HG02884 (cell line): ENCODE measurements at regions not wholly inside any gene's neighbourhood (a gene's known extent, or its start where the extent isn't known, plus 50 kb on each side); places are given as distances from the start of the nearest gene placed in this dataset.
"Not testable (repeated sequence)": the region's sequence is repeated elsewhere in the genome, so short reads cannot be mapped to it uniquely, and the experiment has no call there.

Experiments used
- ATAC-seq: cut with Tn5 transposase; IDR thresholded peaks from one replicate; pipeline ENCODE4 v1.9.1; 2021; ENCODE audit warnings: mild to moderate bottlenecking, moderate library complexity; ENCODE audit not compliant: unreplicated experiment

DNA sequence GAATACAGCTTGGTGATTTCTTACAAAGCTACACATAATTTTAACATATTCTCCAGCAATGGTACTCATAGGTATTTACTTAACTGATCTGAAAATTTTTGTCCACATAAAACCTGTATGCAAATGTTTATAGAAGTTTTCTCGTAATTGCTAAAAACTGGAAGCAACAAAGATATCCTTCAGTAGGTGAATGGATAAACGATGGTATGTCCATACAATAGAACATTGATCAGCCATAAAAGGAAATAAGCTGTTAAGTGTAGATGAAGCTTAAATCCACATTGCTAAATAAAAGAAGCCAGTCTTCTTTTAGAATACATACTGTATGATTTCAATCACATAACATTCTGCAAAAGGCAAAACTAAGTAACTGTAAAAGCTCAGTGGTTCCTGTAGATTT is 224.8 kb upstream of the DPYD start:
- no peak for ATAC-seq

DNA sequence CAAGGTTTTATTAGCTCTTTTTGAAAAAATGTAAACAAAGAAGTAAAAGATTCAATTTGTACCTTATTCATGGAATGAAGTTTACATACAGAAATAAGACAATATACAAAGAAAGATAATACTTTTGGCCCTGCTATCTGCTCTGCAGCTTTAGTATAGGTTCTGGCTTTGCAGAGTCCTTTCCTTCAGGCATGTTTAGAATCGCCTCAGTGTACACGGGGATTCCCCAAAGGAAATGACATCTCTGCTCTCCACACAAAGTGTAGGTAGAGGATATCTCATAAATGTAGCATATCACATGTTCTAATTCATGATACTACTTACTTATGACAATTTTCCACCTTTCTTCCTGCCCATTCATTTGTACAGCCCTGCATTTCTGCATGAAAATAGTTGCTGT is 222.6 kb upstream of the DPYD start:
- no peak for ATAC-seq

DNA sequence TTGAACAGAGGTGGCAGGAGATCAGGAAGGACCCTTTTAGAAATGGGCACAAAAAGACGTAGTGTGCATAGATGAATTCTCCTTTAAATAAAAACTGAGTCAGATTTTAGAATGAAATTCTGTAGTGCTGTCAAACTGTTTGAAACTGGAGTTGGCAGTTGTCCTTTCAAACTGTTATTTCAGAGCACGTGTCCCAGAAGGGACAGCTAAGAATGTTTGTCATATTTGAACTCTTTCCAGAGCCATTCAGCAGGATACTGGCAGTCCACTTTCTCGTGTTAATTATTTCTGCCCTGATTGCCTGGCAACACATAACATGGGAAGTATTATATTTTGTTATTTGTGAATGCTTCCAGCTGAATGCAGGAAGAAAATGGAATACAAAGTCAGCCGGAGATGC is 212.3 kb upstream of the DPYD start:
- ATAC-seq: no peak

DNA sequence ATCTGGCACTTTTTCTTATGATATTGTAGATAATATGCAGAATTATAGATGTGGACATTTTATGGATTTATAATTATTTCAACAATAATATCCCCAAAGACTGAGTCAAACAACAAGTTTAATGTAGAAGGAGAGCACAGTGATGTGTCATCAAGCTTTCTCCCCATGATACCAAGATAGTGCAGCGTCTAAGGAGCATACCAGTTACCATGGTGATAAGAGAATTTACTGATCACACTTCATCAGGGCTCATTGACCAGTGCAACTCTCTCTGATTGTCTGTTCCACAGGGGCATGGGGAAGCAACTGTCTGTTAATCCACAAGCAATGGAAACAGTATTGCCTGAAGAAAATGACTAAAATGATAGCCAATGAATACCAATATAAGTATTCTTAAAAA is 209.6 kb upstream of the DPYD start:
- ATAC-seq: no peak

- no peak for ATAC-seq
These were observed 208.7 kb upstream of the DPYD start for GRCh38 chr1:98129491-98129890.

DNA sequence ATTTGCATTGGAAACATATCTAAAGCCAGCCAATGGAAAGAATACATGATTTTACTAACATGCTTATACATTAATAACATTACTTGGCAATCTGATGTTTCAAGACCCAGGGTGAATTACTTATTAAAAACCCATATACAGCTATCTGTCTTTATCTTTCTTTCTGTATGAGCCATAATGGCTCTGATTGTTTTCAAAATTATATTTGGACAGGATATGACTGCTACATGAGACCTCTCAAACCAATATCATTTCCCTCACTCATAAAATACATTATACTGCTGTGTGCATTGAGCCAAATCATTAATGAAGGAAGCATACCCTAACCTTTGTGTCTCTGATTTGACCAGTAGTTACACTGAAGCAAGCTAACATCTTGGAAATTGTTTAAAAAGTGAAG is 205.9 kb upstream of the DPYD start:
- no peak for ATAC-seq

GRCh38 chr1:98121646-98122045 is 200.8 kb upstream of the DPYD start:
- ATAC-seq: no peak

DNA sequence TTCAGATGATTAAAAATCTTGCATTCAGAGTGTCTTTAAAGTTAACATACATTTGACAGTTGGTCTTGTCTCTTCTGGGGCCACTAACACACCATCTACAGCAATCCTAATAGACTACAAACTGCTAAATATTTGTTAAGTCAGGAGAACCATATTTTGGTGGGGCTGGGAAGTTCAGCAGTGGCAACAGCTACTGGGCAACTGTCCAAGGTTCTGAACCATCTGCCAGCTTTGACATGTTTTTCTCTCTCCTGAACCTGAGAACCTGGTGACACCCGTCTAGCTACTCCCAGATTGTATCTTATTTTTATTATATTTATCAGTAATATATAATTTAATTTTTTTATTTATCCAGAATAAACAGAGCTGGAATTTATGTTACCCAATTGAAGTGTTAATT is 199.0 kb upstream of the DPYD start:
- no peak for ATAC-seq

GRCh38 chr1:98113811-98114210 is 193.0 kb upstream of the DPYD start:
- ATAC-seq: no peak

- no peak for ATAC-seq
These were observed 191.8 kb upstream of the DPYD start for GRCh38 chr1:98112626-98113025.

- no peak for ATAC-seq
These were observed 189.8 kb upstream of the DPYD start for GRCh38 chr1:98110674-98111073.

GRCh38 chr1:98108378-98108777 is 187.5 kb upstream of the DPYD start:
- not testable (repeated sequence) for ATAC-seq

DNA sequence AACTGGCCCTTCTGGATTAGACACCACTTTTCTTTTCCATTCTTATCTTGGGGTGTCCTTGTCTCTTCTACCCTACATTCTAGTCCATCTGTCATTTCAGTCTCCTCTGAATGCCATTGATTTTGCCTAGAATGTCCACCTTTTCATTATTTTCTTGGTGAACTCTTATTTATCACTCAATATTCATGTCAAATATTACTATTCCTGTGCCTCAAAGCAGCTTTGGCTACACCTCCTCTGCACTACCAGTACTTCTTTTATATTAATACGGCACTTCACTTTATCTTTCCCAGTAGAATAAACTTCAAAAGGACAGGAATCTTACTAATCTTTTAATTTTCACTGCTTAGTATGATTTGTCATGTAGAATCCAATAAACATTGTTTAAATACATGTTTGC is 186.4 kb upstream of the DPYD start:
- ATAC-seq: no peak

DNA sequence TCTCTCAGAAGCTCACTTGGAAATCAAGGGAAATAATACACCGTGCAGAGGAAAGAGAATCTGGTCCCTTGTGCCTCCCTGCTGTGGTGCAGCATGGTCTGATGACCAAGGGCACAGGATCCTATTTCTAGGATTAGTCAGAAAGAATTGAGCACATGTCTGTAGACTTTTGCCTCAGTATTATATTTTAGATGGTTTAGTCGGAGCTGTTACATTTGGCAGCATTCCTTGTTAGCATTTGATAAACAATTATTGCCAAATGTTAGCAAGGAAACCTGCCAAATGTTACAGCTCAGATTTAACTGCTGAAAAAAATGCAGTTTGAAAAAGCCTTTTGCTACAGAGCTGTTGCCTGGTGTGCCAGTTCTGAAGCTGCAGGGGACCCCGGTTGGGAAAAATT is 183.5 kb upstream of the DPYD start:
- ATAC-seq: no peak

DNA sequence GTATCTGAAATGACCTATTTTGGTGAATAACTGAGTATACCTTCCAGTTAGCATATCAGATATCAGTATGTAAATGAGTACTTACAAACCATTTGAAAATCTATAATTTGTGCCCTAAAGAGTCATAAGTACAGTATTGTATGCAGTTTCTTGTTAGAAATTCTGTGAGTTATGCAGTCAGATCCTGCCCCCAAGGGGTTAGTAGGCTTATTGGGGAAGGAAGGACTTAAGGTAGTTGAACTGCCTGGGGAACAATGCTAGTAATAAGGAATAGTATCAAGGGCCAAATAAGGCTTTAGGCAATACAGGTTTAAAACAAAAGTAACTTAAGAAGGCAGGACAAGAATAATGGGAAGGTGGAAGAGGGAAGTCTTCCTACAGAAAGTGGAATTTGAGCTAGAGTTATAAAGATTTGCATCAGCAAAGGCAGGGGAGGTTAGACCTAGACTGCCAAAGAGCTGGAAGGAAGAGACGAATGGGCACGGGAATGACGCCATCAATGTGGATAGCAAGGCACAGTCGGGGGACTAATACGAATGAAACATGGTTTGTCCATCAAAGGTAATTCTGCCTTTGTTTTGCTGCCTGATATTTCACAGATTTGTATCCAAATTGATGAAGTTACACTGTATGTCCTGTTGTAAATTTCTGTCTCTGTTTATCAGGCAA is 182.9 kb upstream of the DPYD start:
- ATAC-seq: no peak

DNA sequence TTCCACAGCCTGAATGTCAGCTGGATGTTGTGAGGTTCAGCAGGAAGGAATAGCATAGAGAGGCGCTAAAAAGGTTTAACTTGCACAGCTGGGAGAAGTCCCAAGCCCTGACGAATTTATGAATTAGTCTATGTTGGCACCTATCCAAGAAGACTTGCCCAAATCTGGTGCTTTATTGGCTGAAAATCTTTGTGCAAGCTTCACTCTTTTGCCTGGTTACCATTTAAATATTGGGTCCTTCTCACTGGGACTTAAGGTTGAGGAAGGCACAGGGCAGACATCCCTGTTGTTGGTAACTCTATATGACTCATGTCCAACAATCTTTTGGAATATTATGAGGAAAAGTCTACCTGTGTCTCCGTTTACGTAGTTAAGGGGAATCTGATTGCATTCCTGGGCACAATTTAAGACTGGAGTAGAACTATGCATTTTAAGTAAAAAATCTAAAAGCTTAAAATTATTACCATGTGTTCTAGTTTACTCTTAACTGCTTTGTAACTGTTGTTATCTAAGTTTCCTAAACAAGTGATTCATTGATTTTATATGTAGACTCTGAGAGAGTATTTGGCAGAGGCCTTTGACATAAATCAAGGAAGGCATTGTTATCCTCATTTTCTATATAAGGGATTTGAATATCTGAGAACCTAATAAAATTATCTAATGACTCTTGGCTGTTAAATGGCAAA is 181.7 kb upstream of the DPYD start:
- ATAC-seq: no peak

- no peak for ATAC-seq
These were observed 180.5 kb upstream of the DPYD start for GRCh38 chr1:98101364-98101763.

DNA sequence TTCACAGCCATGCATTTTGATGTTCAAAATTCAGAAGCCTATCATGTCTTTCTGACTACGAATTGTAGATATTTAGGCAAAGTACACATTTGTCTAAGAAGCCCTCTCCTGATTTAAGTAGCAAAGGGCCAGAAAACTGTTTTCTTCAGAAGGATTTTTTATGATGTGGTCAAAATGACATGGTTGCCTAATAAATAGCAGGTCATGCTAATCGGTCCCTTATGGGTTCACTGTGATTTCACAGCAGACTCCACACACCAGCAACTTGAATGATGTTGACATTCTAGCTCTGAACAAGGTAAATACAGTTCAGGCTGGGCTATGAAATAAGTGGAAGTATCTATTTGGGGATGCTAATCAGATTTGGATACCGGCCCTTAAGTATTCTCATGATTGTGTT is 178.7 kb upstream of the DPYD start:
- ATAC-seq: no peak

GRCh38 chr1:98098473-98098872 is 177.6 kb upstream of the DPYD start:
- ATAC-seq: no peak

- ATAC-seq: no peak
These were observed 169.5 kb upstream of the DPYD start for GRCh38 chr1:98090351-98090750.

DNA sequence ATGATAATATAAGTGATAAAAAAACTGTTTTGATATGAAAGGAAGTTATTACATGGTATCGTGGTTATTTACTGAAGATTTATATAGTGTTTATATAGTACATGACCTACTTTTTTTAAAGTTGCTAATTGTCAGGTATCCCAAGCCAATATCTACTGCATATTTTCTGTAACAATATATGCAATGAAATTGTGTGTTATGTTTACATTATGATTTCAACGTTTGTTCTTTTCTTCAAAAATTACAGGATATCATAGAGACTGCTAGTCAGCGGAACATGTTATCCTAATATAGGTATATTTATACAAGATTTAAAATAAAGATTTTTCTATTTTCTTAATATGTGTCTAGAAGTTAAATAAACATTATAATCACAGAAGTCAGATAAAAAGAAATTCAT is 167.5 kb upstream of the DPYD start:
- ATAC-seq: no peak

DNA sequence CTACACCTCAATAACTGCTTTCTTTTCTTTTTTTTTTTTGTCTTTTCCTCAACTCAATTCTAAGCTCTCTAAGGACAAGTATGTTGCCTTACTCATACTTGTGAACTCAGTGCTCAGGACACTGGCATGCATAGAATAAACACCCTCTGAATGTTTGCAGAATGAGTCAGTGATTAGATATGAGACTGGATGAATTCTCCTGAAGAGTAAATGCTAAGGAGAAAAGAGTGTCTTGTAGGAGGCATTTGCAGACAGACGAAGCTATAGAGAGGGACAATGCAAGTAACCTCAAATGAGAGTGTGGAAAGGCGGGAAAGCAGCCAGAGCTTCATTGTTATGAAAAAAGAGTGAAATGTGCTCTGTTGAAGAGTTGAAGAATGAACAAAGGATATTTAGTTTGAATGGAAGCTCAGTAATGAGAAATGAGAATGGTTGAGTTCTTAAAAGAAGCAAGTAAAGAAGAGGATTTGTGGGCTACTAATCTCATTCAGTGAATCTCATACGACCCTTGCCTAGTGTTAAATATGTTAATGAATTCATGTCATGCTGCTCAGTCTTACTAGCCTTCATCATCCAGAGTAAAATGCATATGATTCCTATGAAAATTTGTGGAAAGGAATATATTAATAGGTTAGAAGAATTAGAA is 166.1 kb upstream of the DPYD start:
- no peak for ATAC-seq
